T47D (cell line): ENCODE measurements at regions not wholly inside any gene's neighbourhood (a gene's known extent, or its start where the extent isn't known, plus 50 kb on each side); places are given as distances from the start of the nearest gene placed in this dataset.
"Not testable (repeated sequence)": the region's sequence is repeated elsewhere in the genome, so short reads cannot be mapped to it uniquely, and the experiment has no call there.

ENCODE experiments used
- DNase-seq, 2 experiments: peaks; one replicate each; pipeline versions ENCODE4 v3.0.0 to v3.0.0-alpha.2; 2011 to 2012; ENCODE audit warnings: low read depth in 1 of 2, low spot score in 1 of 2
- JUND ChIP-seq: IDR thresholded peaks from 2 replicates; pipeline ENCODE4 v1.6.1; 2012; ENCODE audit warnings: low read depth
- in situ Hi-C: cut with HindIII; loops from 2 replicates; pipeline ENCODE4 v1.10.0; 2016; ENCODE audit warnings: low sequenced_read_pairs, low pct_unique_long_range_greater_than_20kb

DNA sequence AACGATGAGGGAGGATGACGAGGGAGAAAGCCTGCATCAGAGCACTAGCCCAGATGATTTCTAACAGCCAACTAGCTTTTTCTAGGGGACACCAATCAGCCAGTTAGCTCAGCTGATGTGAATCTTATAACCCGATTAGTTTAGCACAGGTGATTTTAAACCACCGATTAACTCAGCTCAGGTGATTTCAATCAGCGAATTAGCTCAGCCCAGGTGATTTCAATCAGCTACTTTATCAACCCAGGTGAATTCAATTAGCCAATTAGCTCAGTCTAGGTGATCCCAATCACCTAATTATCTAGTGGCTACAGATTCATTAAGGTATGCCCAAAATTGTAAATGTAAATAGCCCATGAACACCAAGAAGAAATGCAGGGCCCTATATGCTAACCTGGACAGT lies 146.9 kb downstream of the ZNF486 start:
- DNase-seq, result no peak
- in situ Hi-C loops, result no loop called here
- no peak for TF ChIP-seq JUND

DNA sequence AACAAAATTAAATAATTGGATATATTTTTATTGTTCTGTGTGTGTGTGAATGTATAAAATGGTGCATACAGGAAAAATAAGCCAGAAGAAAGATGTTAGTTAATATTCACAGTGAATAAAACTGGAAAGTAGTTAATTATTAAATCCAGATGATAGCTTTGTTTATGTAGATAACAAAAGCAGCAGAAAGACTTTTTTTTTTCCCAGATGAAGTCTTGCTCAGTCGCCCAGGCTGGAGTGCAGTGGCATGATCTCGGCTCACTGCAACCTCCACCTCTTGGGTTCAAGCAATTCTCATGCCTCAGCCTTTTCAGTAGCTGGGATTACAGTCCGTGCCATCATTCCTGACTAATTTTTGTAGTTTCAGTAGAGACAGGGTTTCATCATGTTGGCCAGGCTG lies 140.1 kb downstream of the ZNF486 start:
- in situ Hi-C loops, result no loop called here
- TF ChIP-seq JUND, result no peak
- no peak for DNase-seq

GRCh38 chr19:20296314-20296713 lies 129.3 kb downstream of the ZNF486 start:
- in situ Hi-C loops, DNase-seq: not testable (repeated sequence)

GRCh38 chr19:20294181-20294580 lies 127.2 kb downstream of the ZNF486 start:
- no peak for TF ChIP-seq JUND
- no peak for DNase-seq
- in situ Hi-C loops, result no loop called here

GRCh38 chr19:20292520-20292919 lies 125.5 kb downstream of the ZNF486 start:
- DNase-seq, result not testable (repeated sequence)

DNA sequence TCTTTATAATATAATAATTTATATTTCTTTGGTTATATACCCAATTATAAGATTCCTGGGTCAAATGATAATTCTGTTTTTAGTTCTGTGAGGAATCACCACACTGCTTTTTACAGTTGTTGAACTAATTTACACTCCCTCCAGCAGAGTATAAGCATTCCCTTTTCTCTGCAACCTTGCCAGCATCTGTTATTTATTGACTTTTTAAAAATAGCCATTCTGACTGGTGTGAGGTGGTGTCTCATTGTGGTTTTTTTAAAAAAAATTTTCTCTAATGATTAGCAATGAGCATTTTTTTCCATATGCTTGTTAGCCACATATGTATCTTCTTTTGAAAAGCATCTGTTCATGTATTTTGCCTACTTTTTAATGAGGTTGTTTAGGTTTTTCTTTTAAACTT lies 122.2 kb downstream of the ZNF486 start:
- no peak for DNase-seq
- no peak for TF ChIP-seq JUND
- in situ Hi-C loops, result no loop called here

More at GRCh38 chr19:20292520-20292919, 125.5 kb downstream of the ZNF486 start:
- in situ Hi-C loops, result not testable (repeated sequence)

GRCh38 chr19:20287070-20287469 lies 120.1 kb downstream of the ZNF486 start:
- in situ Hi-C loops, result no loop called here
- TF ChIP-seq JUND, result no peak

GRCh38 chr19:20285876-20286275 lies 118.9 kb downstream of the ZNF486 start:
- DNase-seq, in situ Hi-C loops: not testable (repeated sequence)

More at GRCh38 chr19:20287070-20287469, 120.1 kb downstream of the ZNF486 start:
- no peak for DNase-seq

DNA sequence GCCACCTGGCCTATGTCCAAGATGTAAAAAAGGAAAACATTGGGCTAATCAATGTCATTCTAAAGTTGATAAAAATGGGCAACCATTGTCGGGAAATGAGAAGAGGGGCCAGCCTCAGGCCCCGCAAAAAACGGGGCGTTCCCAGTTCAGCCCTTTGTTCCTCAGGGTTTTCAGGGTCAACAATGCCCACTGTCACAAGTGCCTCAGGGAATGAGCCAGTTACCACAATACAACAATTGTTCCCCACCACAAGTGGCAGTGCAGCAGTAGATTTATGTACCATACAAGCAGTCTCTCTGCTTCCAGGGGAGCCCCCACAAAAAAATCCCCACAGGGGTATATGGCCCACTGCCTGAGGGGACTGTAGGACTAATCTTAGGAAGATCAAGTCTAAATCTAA lies 112.5 kb downstream of the ZNF486 start:
- DNase-seq, result no peak
- TF ChIP-seq JUND, result no peak
- in situ Hi-C loops, result no loop called here

GRCh38 chr19:20278342-20278741 lies 111.3 kb downstream of the ZNF486 start:
- no peak for TF ChIP-seq JUND
- in situ Hi-C loops, result no loop called here

GRCh38 chr19:20276732-20277082 lies 109.7 kb downstream of the ZNF486 start:
- DNase-seq, in situ Hi-C loops: not testable (repeated sequence)

More at GRCh38 chr19:20278342-20278741, 111.3 kb downstream of the ZNF486 start:
- DNase-seq, result no peak

DNA sequence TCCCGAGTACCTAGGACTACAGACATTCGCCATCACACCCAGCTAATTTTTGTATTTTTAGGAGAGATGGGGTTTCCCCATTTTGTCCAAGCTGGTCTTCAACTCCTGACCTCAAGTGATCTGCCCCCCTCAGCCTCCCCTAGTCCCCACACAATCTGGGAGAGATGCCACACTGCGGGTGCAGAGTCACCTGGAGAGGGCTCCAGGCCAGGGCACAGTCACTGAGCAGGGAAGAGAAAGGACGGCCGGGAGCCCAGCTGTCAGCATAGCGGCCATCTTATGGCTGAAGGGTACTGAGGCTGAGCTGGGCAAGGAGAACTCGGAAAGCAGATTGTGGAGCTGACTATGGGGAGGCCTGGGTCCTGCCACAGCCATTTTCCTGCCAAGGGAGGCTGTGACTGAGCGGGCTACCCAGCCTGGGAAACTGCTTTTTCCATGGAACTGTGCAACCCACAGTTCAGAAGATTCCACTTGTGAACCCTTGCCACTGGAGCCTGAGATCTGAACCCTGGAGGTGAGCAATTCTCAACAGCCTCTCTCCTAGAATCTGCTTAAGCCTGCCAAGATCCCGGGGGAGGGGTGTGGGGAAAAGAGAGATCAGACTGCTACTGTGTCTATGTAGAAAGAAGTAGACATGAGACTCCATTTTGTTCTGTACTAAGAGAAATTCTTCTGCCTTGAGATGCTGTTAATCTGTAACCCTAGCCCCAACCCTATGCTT lies 109.2 kb downstream of the ZNF486 start:
- no peak for DNase-seq
- in situ Hi-C loops, result no loop called here
- no peak for TF ChIP-seq JUND

DNA sequence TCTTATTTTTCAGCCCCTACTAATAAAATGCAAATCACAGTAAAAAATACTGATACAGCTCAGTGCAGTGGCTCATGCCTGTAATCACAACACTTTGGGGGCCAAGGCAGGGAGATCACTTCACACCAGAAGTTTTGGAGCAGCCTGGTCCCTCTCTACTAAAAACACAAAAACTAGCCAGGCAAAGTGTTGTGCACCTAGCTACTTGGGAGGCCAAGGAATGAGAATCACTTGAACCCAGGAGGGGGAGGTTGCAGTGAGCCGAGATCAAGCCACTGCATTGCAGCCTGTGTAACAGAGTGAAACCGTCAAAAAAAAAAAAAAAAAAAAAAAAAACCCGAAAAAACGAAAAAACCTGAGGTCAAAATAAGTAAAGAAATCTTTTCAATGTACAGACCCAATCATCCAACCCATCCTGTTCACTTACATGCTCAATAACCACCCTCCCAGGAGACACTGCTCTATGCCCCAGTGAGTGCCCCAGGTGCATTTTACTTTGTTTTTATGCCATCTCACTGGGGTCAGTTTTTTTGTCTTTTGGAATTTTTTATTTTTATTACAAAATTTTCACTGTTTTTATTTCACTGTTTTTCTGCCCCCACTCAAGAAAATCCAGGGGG lies 107.0 kb downstream of the ZNF486 start:
- in situ Hi-C loops, result no loop called here
- no peak for TF ChIP-seq JUND
- no peak for DNase-seq

- in situ Hi-C loops, result no loop called here
- no peak for DNase-seq
- TF ChIP-seq JUND, result no peak
Measured at GRCh38 chr19:20273376-20273775, 106.4 kb downstream of the ZNF486 start.

GRCh38 chr19:20272627-20273010 lies 105.6 kb downstream of the ZNF486 start:
- DNase-seq, in situ Hi-C loops: not testable (repeated sequence)

DNA sequence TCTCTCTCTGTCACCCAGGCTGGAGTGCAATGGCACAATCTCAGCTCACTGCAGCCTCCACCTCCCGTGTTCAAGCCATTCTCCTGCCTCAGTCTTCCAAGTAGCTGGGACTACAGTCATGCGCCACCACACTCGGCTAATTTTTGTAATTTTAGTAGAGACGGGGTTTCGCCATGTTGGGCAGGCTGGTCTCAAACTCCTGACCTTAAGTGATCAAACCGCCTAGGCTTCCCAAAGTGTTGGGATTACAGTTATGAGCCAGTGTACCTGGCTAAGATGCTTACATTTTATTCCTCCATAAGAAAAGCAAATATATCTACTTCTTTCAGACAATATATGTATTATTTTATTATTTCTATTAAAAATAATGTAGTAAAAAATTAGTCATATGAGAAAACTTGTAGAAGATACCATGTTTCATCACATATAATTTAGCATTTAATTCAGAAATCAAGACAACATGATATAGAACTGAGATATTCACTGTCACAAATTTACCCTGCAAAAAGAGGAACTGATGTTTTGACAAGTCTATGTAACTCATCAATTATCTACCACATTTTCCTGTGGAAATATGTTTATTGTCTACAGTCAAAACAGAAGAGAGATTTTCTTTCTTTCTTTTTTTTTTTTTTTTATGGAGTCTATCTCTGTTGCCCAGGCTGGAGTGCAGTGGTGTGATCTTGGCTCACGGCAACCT lies 105.1 kb downstream of the ZNF486 start:
- in situ Hi-C loops, DNase-seq: not testable (repeated sequence)
